K562 (cell line): ENCODE measurements at regions not wholly inside any gene's neighbourhood (a gene's known extent, or its start where the extent isn't known, plus 50 kb on each side); places are given as distances from the start of the nearest gene placed in this dataset.

Experiments
- ATAC-seq: fragments of 200-7000 bp; cut with Tn5 transposase; 3 replicates; pipeline ENCODE4 v1.9.1; 2020; ENCODE audit warnings: moderate library complexity
- BruUV-seq: library from RNA; stranded (reverse); fragments of 400-500 nt; replicated peaks from 2 replicates; lab custom pipeline; 2021; lab: Mats Ljungman, UMichigan
- CTCF ChIA-PET: fragments of 300-600 bp; formaldehyde crosslinking; extraction: SDS; loops from one replicate; lab custom pipeline; 2021; ENCODE audit warnings: low intra/inter-chr PET ratio; lab: Yijun Ruan, JAX
- POLR2A ChIA-PET: fragments of 300-600, 350-650 bp; sonication (Branson Sonifier 250); formaldehyde crosslinking; extraction: SDS; loops from one replicate; lab custom pipeline; 2021; ENCODE audit warnings: antibody characterized with exemption, inconsistent platforms; lab: Yijun Ruan, JAX
- DNase-seq, 4 experiments: peaks; one replicate each; pipeline versions ENCODE4 v3.0.0 to v3.0.0-alpha.2; 2011 to 2018; ENCODE audit warnings: low spot score in 3 of 4, mixed read lengths in 3 of 4; ENCODE audit errors: extremely low read depth in 1 of 4
- FAIRE-seq: peaks from 2 replicates; lab custom pipeline; 2011; peaks lifted over from hg19 to GRCh38; lab: Jason Lieb, UNC
- H2AFZ ChIP-seq: 2 replicates; pipeline ENCODE4 v1.6.0; 2011; ENCODE audit warnings: low read depth, low read length, control low read depth, inconsistent platforms
- H3K27ac ChIP-seq: fragments of 200-600 bp; 3 replicates; pipeline ENCODE4 v1.8.0; 2011; ENCODE audit warnings: low read depth, mild to moderate bottlenecking, control low read depth, inconsistent platforms, low read length, moderate library complexity, mixed read lengths; ENCODE audit errors: extremely low read depth
- H3K27me3 ChIP-seq, 2 experiments: fragments of 300-600 bp in 1 of 2; 2 replicates in 1 of 2; 3 replicates in 1 of 2; pipeline versions ENCODE4 v1.6.0 to v1.8.0; 2011; ENCODE audit warnings: inconsistent platforms in 2 of 2, low read length in 2 of 2, mild to moderate bottlenecking in 1 of 2, mixed read lengths in 1 of 2, moderate library complexity in 1 of 2; ENCODE audit not compliant: control insufficient read depth in 2 of 2, insufficient read depth in 2 of 2
- H3K36me3 ChIP-seq: fragments of 300-600 bp; 3 replicates; pipeline ENCODE4 v1.8.0; 2011; ENCODE audit warnings: mild to moderate bottlenecking, low read length, inconsistent platforms; ENCODE audit not compliant: control insufficient read depth, insufficient read depth
- H3K4me1 ChIP-seq, 2 experiments: fragments of 200-600 bp in 1 of 2; replicated peaks in 1 of 2; 2 replicates in 1 of 2; 3 replicates in 1 of 2; pipeline versions ENCODE4 v1.5.1 to v1.8.0; 2011; ENCODE audit warnings: inconsistent platforms in 2 of 2, low read length in 2 of 2, mild to moderate bottlenecking in 1 of 2, mixed read lengths in 1 of 2, moderate library complexity in 1 of 2; ENCODE audit not compliant: control insufficient read depth in 2 of 2, insufficient read depth in 2 of 2
- H3K4me2 ChIP-seq: 2 replicates; pipeline ENCODE4 v1.6.1; 2011; ENCODE audit warnings: low read length, control low read depth, inconsistent platforms, mixed read lengths; ENCODE audit not compliant: insufficient read depth
- H3K4me3 ChIP-seq: fragments of 200-600 bp; sonication (generic), shearing (Covaris generic); 2 replicates; pipeline ENCODE4 v1.5.1; 2016; ENCODE audit warnings: control low read depth, inconsistent platforms
- H3K79me2 ChIP-seq: fragments of 200-600 bp; 3 replicates; pipeline ENCODE4 v1.8.0; 2011; ENCODE audit warnings: low read length, inconsistent platforms; ENCODE audit not compliant: control insufficient read depth, insufficient read depth
- H3K9ac ChIP-seq, 2 experiments: 2 replicates each; pipeline versions ENCODE4 v1.6.0 to v1.6.1; 2011; ENCODE audit warnings: low read depth in 2 of 2, low read length in 2 of 2, control low read depth in 1 of 2, inconsistent platforms in 1 of 2, mild to moderate bottlenecking in 1 of 2, mixed read lengths in 1 of 2; ENCODE audit not compliant: insufficient read depth in 1 of 2
- H3K9me1 ChIP-seq: one replicate; pipeline ENCODE4 v1.6.0; 2011; ENCODE audit warnings: inconsistent platforms, mild to moderate bottlenecking, low read length, moderate library complexity; ENCODE audit not compliant: control insufficient read depth, insufficient read depth
- H3K9me3 ChIP-seq: replicated peaks from 2 replicates; pipeline ENCODE4 v1.5.1; 2011; ENCODE audit warnings: low read depth, low read length, inconsistent platforms; ENCODE audit not compliant: control insufficient read depth, insufficient read depth
- H4K20me1 ChIP-seq: replicated peaks from 2 replicates; pipeline ENCODE4 v1.6.1; 2011; ENCODE audit warnings: low read length, inconsistent platforms, mixed read lengths; ENCODE audit not compliant: control insufficient read depth, insufficient read depth
- C11orf30 ChIP-seq: fragments of 450-650 bp; IDR thresholded peaks from 2 replicates; pipeline ENCODE4 v1.6.1; 2016; ENCODE audit warnings: low read depth, mild to moderate bottlenecking
- CBX1 ChIP-seq: sonication (generic); IDR thresholded peaks from 2 replicates; pipeline ENCODE4 v1.6.1; 2016; ENCODE audit warnings: antibody characterized with exemption, low read depth, mild to moderate bottlenecking
- EP300 ChIP-seq: IDR thresholded peaks from 2 replicates; pipeline ENCODE4 v1.6.1; 2012; ENCODE audit warnings: low read length, improper control_type of control experiment
- ETS2 ChIP-seq: IDR thresholded peaks from 2 replicates; pipeline ENCODE4 v1.6.1; 2016; ENCODE audit warnings: borderline replicate concordance, missing genetic modification characterization, mild to moderate bottlenecking, moderate library complexity, missing compliant biosample characterization; ENCODE audit not compliant: poor library complexity, severe bottlenecking
- GATA2 ChIP-seq: sonication (generic); formaldehyde crosslinking; IDR thresholded peaks from 2 replicates; pipeline ENCODE4 v1.4.0; 2020; ENCODE audit warnings: mild to moderate bottlenecking, missing genetic modification reagents
- NCOA1 ChIP-seq: fragments of 450-650 bp; IDR thresholded peaks from 2 replicates; pipeline ENCODE4 v1.6.1; 2016; ENCODE audit warnings: low read depth
- NR0B1 ChIP-seq: fragments of 450-650 bp; IDR thresholded peaks from one replicate; pipeline ENCODE4 v1.6.1; 2018; ENCODE audit warnings: mild to moderate bottlenecking, moderate library complexity; ENCODE audit not compliant: partially characterized antibody
- NRF1 ChIP-seq, 2 experiments: fragments of 450-650 bp; IDR thresholded peaks in 1 of 2; conservative IDR thresholded peaks in 1 of 2; 2 replicates each; pipeline ENCODE4 v1.6.1; 2014; ENCODE audit warnings: mild to moderate bottlenecking in 2 of 2
- PML ChIP-seq: IDR thresholded peaks from 2 replicates; pipeline ENCODE4 v1.6.1; 2012; ENCODE audit warnings: low read length, inconsistent platforms
- SRSF3 ChIP-seq: fragments of 200-400 bp; formaldehyde crosslinking; IDR thresholded peaks from 2 replicates; pipeline ENCODE4 v1.6.1; 2016; ENCODE audit warnings: mild to moderate bottlenecking, low read length, moderate library complexity; ENCODE audit not compliant: insufficient read depth
- ZC3H8 ChIP-seq: fragments of 450-650 bp; IDR thresholded peaks from 2 replicates; pipeline ENCODE4 v1.6.1; 2017
- ZKSCAN1 ChIP-seq: fragments of 150-350 bp; IDR thresholded peaks from 2 replicates; pipeline ENCODE4 v1.6.1; 2016; ENCODE audit warnings: low read depth, low read length
- ZNF121 ChIP-seq: sonication (generic); formaldehyde crosslinking; conservative IDR thresholded peaks from 2 replicates; pipeline ENCODE4 v1.8.0; 2022; ENCODE audit warnings: missing genetic modification reagents
- ZNF76 ChIP-seq: fragments of 250-450 bp; sonication (Bioruptor Pico); IDR thresholded peaks from 2 replicates; pipeline ENCODE4 v1.4.0; 2020; ENCODE audit warnings: mild to moderate bottlenecking, moderate library complexity, borderline replicate concordance
- WGBS: fragments of 100-300 bp; shearing (Covaris generic); methylation state at CpG from one replicate; pipeline ENCODE4 v1.1.6; 2016; ENCODE audit warnings: low coverage, mixed read lengths; ENCODE audit not compliant: insufficient coverage; ENCODE audit errors: missing lambda C conversion rate; 5-methylcytosine and 5-hydroxymethylcytosine counted together
- in situ Hi-C: fragments of 300-500 bp; cut with MboI; formaldehyde crosslinking; loops from 4 replicates; pipeline ENCODE4 v1.15.0; 2018; ENCODE audit warnings: inconsistent platforms, mixed read lengths
- intact Hi-C: fragments of 100-400 bp; cut with micrococcal nuclease; formaldehyde crosslinking; loops from 2 replicates; pipeline ENCODE4 v1.14.2; 2022
- TF ChIP-seq, protein P1 (sequence below): sonication (generic); formaldehyde crosslinking; IDR thresholded peaks from 2 replicates; pipeline ENCODE4 v1.8.0; 2023; ENCODE audit warnings: missing genetic modification reagents, mild to moderate bottlenecking, borderline replicate concordance
- TF ChIP-seq, protein P2 (sequence below): fragments of 450-650 bp; formaldehyde crosslinking; IDR thresholded peaks from 2 replicates; pipeline ENCODE4 v1.4.0; 2022; ENCODE audit warnings: mild to moderate bottlenecking, moderate library complexity

DNA sequence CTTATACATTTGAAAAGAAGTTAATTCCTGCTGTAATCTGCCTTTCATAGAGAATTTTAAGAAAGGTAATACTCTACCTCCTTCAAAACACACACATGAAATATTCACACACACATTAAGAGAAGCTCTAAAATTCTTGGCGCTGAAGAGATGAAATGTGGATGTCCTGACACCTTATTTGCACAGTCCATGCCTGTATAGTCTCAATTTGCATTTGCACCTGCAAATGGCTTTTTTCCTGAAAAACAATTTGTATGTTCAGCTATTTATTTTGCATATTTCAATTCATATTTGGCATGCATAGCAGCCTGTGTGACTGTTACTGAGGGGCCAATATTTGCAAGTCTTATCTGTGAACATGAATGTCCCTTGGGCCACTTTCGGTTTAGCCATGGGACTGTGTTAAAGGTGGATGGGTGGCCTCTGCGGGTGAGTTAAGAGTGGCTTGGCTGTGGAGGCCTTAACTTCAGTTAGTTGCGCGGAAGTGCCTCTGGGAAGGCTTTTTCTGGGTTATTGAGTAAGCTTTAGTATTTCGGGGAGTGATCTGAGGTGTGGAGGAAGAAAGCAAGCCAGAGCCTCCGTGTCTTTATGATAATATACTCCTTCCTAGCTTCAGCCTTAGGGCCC, 443.3 kb upstream of the FAT1 start:
- intact Hi-C loops (no loop called here), in situ Hi-C loops (no loop called here)
- Histone ChIP-seq H3K9ac (no peak overlapping the region), H4K20me1 (no peaks in the 10 kb centered on the region), H2AFZ (no peak overlapping the region), H3K4me3 (no peak overlapping the region), H3K9me3 (no peaks in the 10 kb centered on the region), H3K79me2 (no peaks in the 10 kb centered on the region), H3K4me1 (no peaks in the 10 kb centered on the region), H3K9me1 (no peaks in the 10 kb centered on the region), H3K27me3 (peaks cover 0 to 4% of the 10 kb centered on the region in 2 experiments; a peak in 1 of 5 replicates), H3K27ac (no peak overlapping the region), H3K36me3 (no peaks in the 10 kb centered on the region), H3K4me2 (no peak overlapping the region; the same call in 1 of the 2 replicates)
- ChIA-PET CTCF (no interaction called here), POLR2A (interaction anchor here (0.6 kb wide), 1 partner anchor 384 kb away, joined by 3 read pairs; no protein-coding TSS in a partner anchor)
- peak; percentile 58; the same call in 2 of the 3 replicates for ATAC-seq
- WGBS, result 2% methylated on average over 7 of the region's 7 CpGs
- no peak for FAIRE-seq
- no peak for DNase-seq
- BruUV-seq, result no TSS peak
- TF ChIP-seq SRSF3 (no peak), NCOA1 (no peak), EP300 (no peak), C11orf30 (no peak), ZC3H8 (no peak), NR0B1 (no peak), PML (no peak), GATA2 (no peak), CBX1 (no peak), ZNF121 (CRISPR knock-in tag) (no peak), ZNF76 (CRISPR knock-in tag) (no peak), NRF1 (conservative IDR thresholded peaks at IDR 0.05 in 1 of 2, IDR thresholded peaks at IDR 0.05 in 1 of 2) (no peak), ETS2 (tag) (no peak), ZKSCAN1 (no peak)
- TF ChIP-seq, protein P1, sequence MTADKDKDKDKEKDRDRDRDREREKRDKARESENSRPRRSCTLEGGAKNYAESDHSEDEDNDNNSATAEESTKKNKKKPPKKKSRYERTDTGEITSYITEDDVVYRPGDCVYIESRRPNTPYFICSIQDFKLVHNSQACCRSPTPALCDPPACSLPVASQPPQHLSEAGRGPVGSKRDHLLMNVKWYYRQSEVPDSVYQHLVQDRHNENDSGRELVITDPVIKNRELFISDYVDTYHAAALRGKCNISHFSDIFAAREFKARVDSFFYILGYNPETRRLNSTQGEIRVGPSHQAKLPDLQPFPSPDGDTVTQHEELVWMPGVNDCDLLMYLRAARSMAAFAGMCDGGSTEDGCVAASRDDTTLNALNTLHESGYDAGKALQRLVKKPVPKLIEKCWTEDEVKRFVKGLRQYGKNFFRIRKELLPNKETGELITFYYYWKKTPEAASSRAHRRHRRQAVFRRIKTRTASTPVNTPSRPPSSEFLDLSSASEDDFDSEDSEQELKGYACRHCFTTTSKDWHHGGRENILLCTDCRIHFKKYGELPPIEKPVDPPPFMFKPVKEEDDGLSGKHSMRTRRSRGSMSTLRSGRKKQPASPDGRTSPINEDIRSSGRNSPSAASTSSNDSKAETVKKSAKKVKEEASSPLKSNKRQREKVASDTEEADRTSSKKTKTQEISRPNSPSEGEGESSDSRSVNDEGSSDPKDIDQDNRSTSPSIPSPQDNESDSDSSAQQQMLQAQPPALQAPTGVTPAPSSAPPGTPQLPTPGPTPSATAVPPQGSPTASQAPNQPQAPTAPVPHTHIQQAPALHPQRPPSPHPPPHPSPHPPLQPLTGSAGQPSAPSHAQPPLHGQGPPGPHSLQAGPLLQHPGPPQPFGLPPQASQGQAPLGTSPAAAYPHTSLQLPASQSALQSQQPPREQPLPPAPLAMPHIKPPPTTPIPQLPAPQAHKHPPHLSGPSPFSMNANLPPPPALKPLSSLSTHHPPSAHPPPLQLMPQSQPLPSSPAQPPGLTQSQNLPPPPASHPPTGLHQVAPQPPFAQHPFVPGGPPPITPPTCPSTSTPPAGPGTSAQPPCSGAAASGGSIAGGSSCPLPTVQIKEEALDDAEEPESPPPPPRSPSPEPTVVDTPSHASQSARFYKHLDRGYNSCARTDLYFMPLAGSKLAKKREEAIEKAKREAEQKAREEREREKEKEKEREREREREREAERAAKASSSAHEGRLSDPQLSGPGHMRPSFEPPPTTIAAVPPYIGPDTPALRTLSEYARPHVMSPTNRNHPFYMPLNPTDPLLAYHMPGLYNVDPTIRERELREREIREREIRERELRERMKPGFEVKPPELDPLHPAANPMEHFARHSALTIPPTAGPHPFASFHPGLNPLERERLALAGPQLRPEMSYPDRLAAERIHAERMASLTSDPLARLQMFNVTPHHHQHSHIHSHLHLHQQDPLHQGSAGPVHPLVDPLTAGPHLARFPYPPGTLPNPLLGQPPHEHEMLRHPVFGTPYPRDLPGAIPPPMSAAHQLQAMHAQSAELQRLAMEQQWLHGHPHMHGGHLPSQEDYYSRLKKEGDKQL, result no peak
- TF ChIP-seq, protein P2, sequence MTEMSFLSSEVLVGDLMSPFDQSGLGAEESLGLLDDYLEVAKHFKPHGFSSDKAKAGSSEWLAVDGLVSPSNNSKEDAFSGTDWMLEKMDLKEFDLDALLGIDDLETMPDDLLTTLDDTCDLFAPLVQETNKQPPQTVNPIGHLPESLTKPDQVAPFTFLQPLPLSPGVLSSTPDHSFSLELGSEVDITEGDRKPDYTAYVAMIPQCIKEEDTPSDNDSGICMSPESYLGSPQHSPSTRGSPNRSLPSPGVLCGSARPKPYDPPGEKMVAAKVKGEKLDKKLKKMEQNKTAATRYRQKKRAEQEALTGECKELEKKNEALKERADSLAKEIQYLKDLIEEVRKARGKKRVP (CRISPR knock-in tag), result no peak
